ENCODE measurements at regions not wholly inside any gene's neighbourhood (a gene's known extent, or its start where the extent isn't known, plus 50 kb on each side); places are given as distances from the start of the nearest gene placed in this dataset.
"Not testable (repeated sequence)": the region's sequence is repeated elsewhere in the genome, so short reads cannot be mapped to it uniquely, and the experiment has no call there.

GRCh38 chr12:8390001-8390777, 65.6 kb upstream of the CLEC6A start:
- DNase-seq (ENCODE audit: low read depth): not testable (repeated sequence)

- DNase-seq (ENCODE audit: low read depth): peak; percentile 55
These were observed 59.3 kb upstream of the CLEC6A start for GRCh38 chr12:8396225-8397071.

GRCh38 chr12:8397378-8397777, 58.4 kb upstream of the CLEC6A start:
- not testable (repeated sequence) for DNase-seq (ENCODE audit: low read depth)

GRCh38 chr12:8399496-8400034, 56.2 kb upstream of the CLEC6A start:
- DNase-seq (ENCODE audit: low read depth): not testable (repeated sequence)

GRCh38 chr12:8403834-8404233, 51.9 kb upstream of the CLEC6A start:
- DNase-seq (ENCODE audit: low read depth): not testable (repeated sequence)

GRCh38 chr12:8404341-8404740, 51.4 kb upstream of the CLEC6A start:
- not testable (repeated sequence) for DNase-seq (ENCODE audit: low read depth)
